GM18867 (cell line): ENCODE measurements at regions not wholly inside any gene's neighbourhood (a gene's known extent, or its start where the extent isn't known, plus 50 kb on each side); places are given as distances from the start of the nearest gene placed in this dataset.

ENCODE experiments used
- ATAC-seq: cut with Tn5 transposase; IDR thresholded peaks from one replicate; pipeline ENCODE4 v1.9.1; 2021; ENCODE audit warnings: mild to moderate bottlenecking, moderate library complexity; ENCODE audit not compliant: unreplicated experiment

- ATAC-seq = no peak
Observed at GRCh38 chr2:139077099-139077737, 297.0 kb upstream of the NXPH2 start.

- no peak for ATAC-seq
Observed at GRCh38 chr2:139067874-139068273, 287.7 kb upstream of the NXPH2 start.

- peak; percentile 50 for ATAC-seq
Observed at GRCh38 chr2:139067072-139067471, 286.9 kb upstream of the NXPH2 start.

GRCh38 chr2:139064159-139064558, 284.0 kb upstream of the NXPH2 start:
- no peak for ATAC-seq

GRCh38 chr2:139059617-139060016, 279.4 kb upstream of the NXPH2 start:
- ATAC-seq = no peak

GRCh38 chr2:139055202-139055601, 275.0 kb upstream of the NXPH2 start:
- no peak for ATAC-seq

- no peak for ATAC-seq
Observed at GRCh38 chr2:139048017-139048416, 267.8 kb upstream of the NXPH2 start.

GRCh38 chr2:139045524-139045923, 265.3 kb upstream of the NXPH2 start:
- no peak for ATAC-seq

GRCh38 chr2:139034064-139034463, 253.9 kb upstream of the NXPH2 start:
- ATAC-seq = no peak

- ATAC-seq = no peak
Observed at GRCh38 chr2:139033300-139033699, 253.1 kb upstream of the NXPH2 start.

- no peak for ATAC-seq
Observed at GRCh38 chr2:139031722-139032121, 251.5 kb upstream of the NXPH2 start.

GRCh38 chr2:139020287-139020686, 240.1 kb upstream of the NXPH2 start:
- ATAC-seq = no peak

GRCh38 chr2:139018252-139018651, 238.1 kb upstream of the NXPH2 start:
- ATAC-seq = no peak

GRCh38 chr2:139007130-139007529, 226.9 kb upstream of the NXPH2 start:
- no peak for ATAC-seq

- ATAC-seq = no peak
Observed at GRCh38 chr2:139000131-139000785, 220.1 kb upstream of the NXPH2 start.

- no peak for ATAC-seq
Observed at GRCh38 chr2:138997856-138998517, 217.8 kb upstream of the NXPH2 start.

- no peak for ATAC-seq
Observed at GRCh38 chr2:138997346-138997745, 217.2 kb upstream of the NXPH2 start.

- no peak for ATAC-seq
Observed at GRCh38 chr2:138994502-138994901, 214.3 kb upstream of the NXPH2 start.

GRCh38 chr2:138985881-138986280, 205.7 kb upstream of the NXPH2 start:
- ATAC-seq = no peak

GRCh38 chr2:138979131-138979785, 199.1 kb upstream of the NXPH2 start:
- ATAC-seq = no peak

- ATAC-seq = no peak
Observed at GRCh38 chr2:138974651-138975050, 194.5 kb upstream of the NXPH2 start.

- ATAC-seq = no peak
Observed at GRCh38 chr2:138964418-138964817, 184.2 kb upstream of the NXPH2 start.
